ENCODE measurements at regions not wholly inside any gene's neighbourhood (a gene's known extent, or its start where the extent isn't known, plus 50 kb on each side); places are given as distances from the start of the nearest gene placed in this dataset.

DNA sequence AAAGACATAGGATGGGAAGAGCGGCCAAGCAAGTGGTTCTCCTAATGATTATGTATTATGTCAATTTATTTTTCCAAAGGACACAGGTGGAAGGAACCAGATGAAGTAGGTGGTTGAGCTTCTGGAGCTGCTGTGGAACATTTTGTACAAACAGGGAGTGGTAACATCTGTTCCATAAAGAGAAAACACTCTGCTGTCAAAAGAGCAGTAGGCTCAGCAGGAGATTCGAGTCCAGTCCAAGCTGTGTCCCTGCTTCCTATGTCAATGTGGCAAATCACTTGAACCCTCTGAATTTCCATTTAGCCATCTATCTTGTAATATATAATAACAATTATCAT lies 448.0 kb upstream of the ANKRD30A start:
- DNase-seq (ENCODE audit: low read depth) = no peak

DNA sequence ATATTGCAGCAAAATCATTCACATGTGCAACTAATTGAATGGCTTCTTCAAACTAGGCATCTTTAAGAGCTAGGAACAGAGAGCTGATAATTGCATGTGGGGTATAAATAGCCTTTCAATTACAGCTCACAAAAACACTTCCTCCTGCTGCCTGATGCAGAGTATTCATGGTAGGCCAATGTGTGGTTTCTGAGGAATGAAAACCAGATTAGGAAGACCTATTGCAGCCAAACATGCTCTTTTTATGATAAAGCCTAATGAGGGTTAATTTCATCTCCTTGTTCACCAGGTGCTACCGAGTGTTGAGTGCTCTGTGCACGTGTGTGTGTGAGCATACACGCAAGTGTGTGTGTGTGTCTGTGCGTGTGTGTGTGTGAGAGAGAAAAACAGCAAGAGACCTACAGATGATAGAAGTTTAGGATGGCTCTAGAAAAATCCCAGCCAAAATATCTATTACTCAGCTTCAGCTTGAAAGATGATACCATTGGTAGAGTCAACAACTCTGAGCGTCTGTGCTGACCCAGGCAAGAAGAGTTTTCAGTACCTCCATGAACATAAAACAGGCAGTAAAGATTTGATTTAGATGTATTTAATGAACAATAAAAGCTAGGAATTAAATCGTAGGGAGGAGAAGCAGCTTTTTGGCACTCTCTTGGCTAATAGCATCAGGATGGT lies 448.5 kb upstream of the ANKRD30A start:
- no peak overlapping the region for H3K4me3 ChIP-seq (ENCODE audit: low read depth, low read length)
- no peak for DNase-seq (ENCODE audit: low read depth)
- TF ChIP-seq MYC (IDR thresholded peaks at IDR 0.05; ENCODE audit: low read depth, low read length) = no peak
- TF ChIP-seq, protein P1, sequence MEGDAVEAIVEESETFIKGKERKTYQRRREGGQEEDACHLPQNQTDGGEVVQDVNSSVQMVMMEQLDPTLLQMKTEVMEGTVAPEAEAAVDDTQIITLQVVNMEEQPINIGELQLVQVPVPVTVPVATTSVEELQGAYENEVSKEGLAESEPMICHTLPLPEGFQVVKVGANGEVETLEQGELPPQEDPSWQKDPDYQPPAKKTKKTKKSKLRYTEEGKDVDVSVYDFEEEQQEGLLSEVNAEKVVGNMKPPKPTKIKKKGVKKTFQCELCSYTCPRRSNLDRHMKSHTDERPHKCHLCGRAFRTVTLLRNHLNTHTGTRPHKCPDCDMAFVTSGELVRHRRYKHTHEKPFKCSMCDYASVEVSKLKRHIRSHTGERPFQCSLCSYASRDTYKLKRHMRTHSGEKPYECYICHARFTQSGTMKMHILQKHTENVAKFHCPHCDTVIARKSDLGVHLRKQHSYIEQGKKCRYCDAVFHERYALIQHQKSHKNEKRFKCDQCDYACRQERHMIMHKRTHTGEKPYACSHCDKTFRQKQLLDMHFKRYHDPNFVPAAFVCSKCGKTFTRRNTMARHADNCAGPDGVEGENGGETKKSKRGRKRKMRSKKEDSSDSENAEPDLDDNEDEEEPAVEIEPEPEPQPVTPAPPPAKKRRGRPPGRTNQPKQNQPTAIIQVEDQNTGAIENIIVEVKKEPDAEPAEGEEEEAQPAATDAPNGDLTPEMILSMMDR (IDR thresholded peaks at IDR 0.05; ENCODE audit: low read depth, low read length) = no peak
- no peak for TF ChIP-seq POLR2A (IDR thresholded peaks at IDR 0.05; ENCODE audit: extremely low read depth, insufficient read length)
- TF ChIP-seq, protein P2, sequence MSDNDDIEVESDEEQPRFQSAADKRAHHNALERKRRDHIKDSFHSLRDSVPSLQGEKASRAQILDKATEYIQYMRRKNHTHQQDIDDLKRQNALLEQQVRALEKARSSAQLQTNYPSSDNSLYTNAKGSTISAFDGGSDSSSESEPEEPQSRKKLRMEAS (IDR thresholded peaks at IDR 0.05; ENCODE audit: low read depth, low read length) = no peak

More for the DNA sequence above, 448.0 kb upstream of the ANKRD30A start:
- H3K4me3 ChIP-seq (ENCODE audit: low read depth, low read length) = no peak overlapping the region
- TF ChIP-seq, protein P1 (IDR thresholded peaks at IDR 0.05; ENCODE audit: low read depth, low read length) = no peak
- TF ChIP-seq POLR2A (IDR thresholded peaks at IDR 0.05; ENCODE audit: extremely low read depth, insufficient read length) = no peak
- TF ChIP-seq, protein P2 (IDR thresholded peaks at IDR 0.05; ENCODE audit: low read depth, low read length) = no peak
- no peak for TF ChIP-seq MYC (IDR thresholded peaks at IDR 0.05; ENCODE audit: low read depth, low read length)

DNA sequence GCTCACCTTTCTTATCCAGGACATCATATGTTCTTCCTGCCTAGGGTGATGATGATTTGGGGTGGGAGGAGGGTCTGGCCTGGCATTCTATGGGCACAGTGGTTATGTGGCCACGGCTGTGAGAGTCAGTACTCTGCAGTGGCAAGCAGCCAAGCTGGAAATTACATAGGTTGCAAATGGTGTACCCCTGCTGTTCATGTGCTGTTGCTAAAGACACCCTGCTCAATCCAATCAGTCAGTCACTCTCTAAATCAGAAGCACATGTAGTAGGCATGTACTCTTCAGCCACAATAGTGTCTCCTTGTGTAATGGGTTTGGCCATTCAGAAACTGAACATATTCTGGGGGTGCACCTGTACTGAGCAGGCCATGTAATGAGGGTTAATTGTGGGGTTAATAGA lies 449.1 kb upstream of the ANKRD30A start:
- no peak for DNase-seq (ENCODE audit: low read depth)
- TF ChIP-seq, protein P1 (IDR thresholded peaks at IDR 0.05; ENCODE audit: low read depth, low read length) = no peak
- TF ChIP-seq, protein P2 (IDR thresholded peaks at IDR 0.05; ENCODE audit: low read depth, low read length) = no peak
- TF ChIP-seq MYC (IDR thresholded peaks at IDR 0.05; ENCODE audit: low read depth, low read length) = no peak
- no peak for TF ChIP-seq POLR2A (IDR thresholded peaks at IDR 0.05; ENCODE audit: extremely low read depth, insufficient read length)
- no peak overlapping the region for H3K4me3 ChIP-seq (ENCODE audit: low read depth, low read length)

DNA sequence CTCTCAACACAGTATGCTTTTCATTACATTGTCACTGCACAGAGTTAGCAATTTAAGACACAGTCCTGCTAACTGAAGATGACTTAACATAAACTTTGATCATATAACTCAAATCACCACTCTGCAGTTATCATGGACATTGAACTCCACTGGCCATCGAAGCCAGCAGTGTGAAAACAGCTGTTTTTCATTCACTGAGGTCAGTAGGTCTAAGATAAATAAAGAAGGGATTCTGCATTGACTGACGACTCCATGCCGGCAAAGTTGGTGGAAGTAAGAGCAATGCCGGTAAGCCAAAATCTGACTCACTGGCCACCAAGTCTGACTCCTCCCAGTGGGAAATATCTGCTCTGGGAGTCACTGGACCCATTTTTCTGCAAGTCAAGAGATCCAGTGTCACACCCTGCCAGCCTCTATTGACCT lies 449.9 kb upstream of the ANKRD30A start:
- TF ChIP-seq MYC (IDR thresholded peaks at IDR 0.05; ENCODE audit: low read depth, low read length) (no peak), POLR2A (IDR thresholded peaks at IDR 0.05; ENCODE audit: extremely low read depth, insufficient read length) (no peak)
- H3K4me3 ChIP-seq (ENCODE audit: low read depth, low read length) = no peak overlapping the region
- no peak for DNase-seq (ENCODE audit: low read depth)

DNA sequence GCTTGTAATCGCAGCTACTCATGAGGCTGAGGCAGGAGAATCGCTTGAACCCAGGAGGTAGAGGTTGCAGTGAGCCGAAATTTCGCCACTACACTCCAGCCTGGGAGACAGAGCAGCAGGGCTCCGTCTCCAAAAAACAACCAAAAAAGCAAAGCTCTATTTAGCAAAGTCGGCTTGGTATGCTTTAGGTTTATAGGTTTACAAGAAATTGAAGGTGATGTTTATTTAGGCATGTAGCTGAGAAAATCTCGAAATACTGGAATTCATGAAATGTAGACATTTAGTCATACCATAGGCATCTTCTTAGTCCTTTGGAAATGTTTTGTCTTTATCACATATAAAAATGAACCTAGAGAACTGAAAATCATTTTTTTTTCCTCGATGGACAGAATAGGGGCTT lies 453.8 kb upstream of the ANKRD30A start:
- no peak overlapping the region for H3K4me3 ChIP-seq (ENCODE audit: low read depth, low read length)
- DNase-seq (ENCODE audit: low read depth) = no peak
- TF ChIP-seq, protein P2 (IDR thresholded peaks at IDR 0.05; ENCODE audit: low read depth, low read length) = no peak
- no peak for TF ChIP-seq MYC (IDR thresholded peaks at IDR 0.05; ENCODE audit: low read depth, low read length)
- TF ChIP-seq, protein P1 (IDR thresholded peaks at IDR 0.05; ENCODE audit: low read depth, low read length) = no peak
- TF ChIP-seq POLR2A (IDR thresholded peaks at IDR 0.05; ENCODE audit: extremely low read depth, insufficient read length) = no peak

DNA sequence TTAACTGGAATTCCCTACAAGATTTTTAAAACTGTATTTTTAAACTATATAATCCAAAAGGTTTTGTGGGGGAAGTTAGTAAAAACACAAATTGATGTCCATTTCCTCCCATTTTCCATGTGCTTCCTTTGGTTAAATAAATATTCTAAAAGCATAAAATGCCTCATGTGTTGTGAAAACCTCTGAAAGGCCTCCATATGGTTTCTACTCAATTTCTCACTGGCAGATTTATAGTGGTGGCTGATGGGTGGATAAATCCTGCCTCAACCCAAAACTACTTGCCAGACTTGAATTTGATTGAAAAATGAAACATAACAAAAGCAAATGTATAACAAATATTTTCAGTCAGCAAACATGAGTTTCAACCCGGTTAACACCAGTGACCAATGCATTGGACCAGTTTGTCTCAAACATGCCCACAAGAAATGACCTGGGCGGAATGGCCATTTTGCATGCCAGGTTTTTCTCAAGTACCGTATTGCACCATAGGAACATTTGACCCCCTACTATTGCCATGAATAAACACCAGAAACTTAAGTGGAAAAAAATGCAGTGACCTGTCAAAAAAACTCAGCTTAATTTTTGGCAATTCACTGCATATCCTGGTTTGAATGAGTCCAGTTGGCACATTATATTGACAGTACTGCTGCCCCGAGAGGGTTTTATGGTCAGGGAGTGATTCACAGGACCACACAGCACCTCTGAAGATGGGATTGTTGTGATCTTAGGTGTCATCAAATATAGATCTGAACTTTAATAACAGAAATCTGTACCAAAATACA lies 454.6 kb upstream of the ANKRD30A start:
- no peak overlapping the region for H3K4me3 ChIP-seq (ENCODE audit: low read depth, low read length)
- TF ChIP-seq, protein P1 (IDR thresholded peaks at IDR 0.05; ENCODE audit: low read depth, low read length) = no peak
- TF ChIP-seq POLR2A (IDR thresholded peaks at IDR 0.05; ENCODE audit: extremely low read depth, insufficient read length) (no peak), MYC (IDR thresholded peaks at IDR 0.05; ENCODE audit: low read depth, low read length) (no peak)
- TF ChIP-seq, protein P2 (IDR thresholded peaks at IDR 0.05; ENCODE audit: low read depth, low read length) = no peak
- no peak for DNase-seq (ENCODE audit: low read depth)
